A549 (cell line): ENCODE measurements at regions not wholly inside any gene's neighbourhood (a gene's known extent, or its start where the extent isn't known, plus 50 kb on each side); places are given as distances from the start of the nearest gene placed in this dataset.

Source experiments
- ATOH8 ChIP-seq: fragments of 250-450 bp; sonication (Bioruptor Pico); IDR thresholded peaks from 2 replicates; pipeline ENCODE4 v1.5.0; 2020; ENCODE audit warnings: low read depth, mild to moderate bottlenecking, moderate library complexity
- BHLHE40 ChIP-seq: IDR thresholded peaks from 2 replicates; pipeline ENCODE4 v1.6.1; 2012; ENCODE audit warnings: low read depth, low read length, inconsistent platforms
- CBX8 ChIP-seq: fragments of 200-600 bp; sonication (generic); IDR thresholded peaks from 2 replicates; pipeline ENCODE4 v1.6.1; 2016
- CEBPB ChIP-seq, 2 experiments: fragments of >200 bp in 1 of 2; sonication (Bioruptor Twin) in 1 of 2; formaldehyde crosslinking in 1 of 2; IDR thresholded peaks; 2 replicates each; pipeline ENCODE4 v1.6.1; 2012 to 2016
- CTCF ChIP-seq: fragments of >200 bp; sonication (Bioruptor Twin); formaldehyde crosslinking; IDR thresholded peaks from 3 replicates; pipeline ENCODE4 v1.5.1; 2016
- JUN ChIP-seq, 2 experiments: fragments of >200 bp; sonication (Bioruptor Twin); formaldehyde crosslinking; IDR thresholded peaks; 2 replicates in 1 of 2; 3 replicates in 1 of 2; pipeline ENCODE4 v1.6.1; 2016 to 2017
- MAX ChIP-seq: IDR thresholded peaks from 2 replicates; pipeline ENCODE4 v1.6.1; 2012
- MAZ ChIP-seq: fragments of 150-350 bp; IDR thresholded peaks from 2 replicates; pipeline ENCODE4 v1.6.1; 2014; ENCODE audit warnings: antibody characterized with exemption, low read depth, low read length, borderline replicate concordance
- POLR2A ChIP-seq: IDR thresholded peaks from 2 replicates; pipeline ENCODE4 v1.6.1; 2012; ENCODE audit warnings: mild to moderate bottlenecking, low read length
- REST ChIP-seq: fragments of 200-600 bp; sonication (generic); IDR thresholded peaks from 2 replicates; pipeline ENCODE4 v1.6.1; 2016; ENCODE audit warnings: antibody characterized with exemption, mild to moderate bottlenecking, moderate library complexity
- RFX5 ChIP-seq: fragments of 450-650 bp; IDR thresholded peaks from 2 replicates; pipeline ENCODE4 v1.7.1; 2014; ENCODE audit warnings: antibody characterized with exemption, mild to moderate bottlenecking, moderate library complexity
- USF2 ChIP-seq: fragments of 450-650 bp; IDR thresholded peaks from 2 replicates; pipeline ENCODE4 v1.6.1; 2014; ENCODE audit warnings: antibody characterized with exemption
- ZFP36 ChIP-seq: fragments of 450-650 bp; IDR thresholded peaks from 2 replicates; pipeline ENCODE4 v1.6.1; 2014; ENCODE audit warnings: borderline replicate concordance; ENCODE audit not compliant: partially characterized antibody

- no peak for TF ChIP-seq REST
- TF ChIP-seq CTCF, result no peak
- TF ChIP-seq ZFP36, result no peak
- no peak for TF ChIP-seq USF2
- TF ChIP-seq RFX5, result no peak
- TF ChIP-seq CEBPB (IDR thresholded peaks at IDR 0.05), result no peak
- no peak for TF ChIP-seq BHLHE40
- TF ChIP-seq POLR2A, result no peak
- no peak for TF ChIP-seq JUN (IDR thresholded peaks at IDR 0.05)
- no peak for TF ChIP-seq MAZ
- TF ChIP-seq MAX, result no peak
- no peak for TF ChIP-seq CBX8
- no peak for TF ChIP-seq ATOH8
Observed at GRCh38 chr7:142618655-142619351, 130.5 kb upstream of the PRSS1 start.
